Karpas-422 (cell line): ENCODE measurements at regions not wholly inside any gene's neighbourhood (a gene's known extent, or its start where the extent isn't known, plus 50 kb on each side); places are given as distances from the start of the nearest gene placed in this dataset.

ENCODE experiments used
- DNase-seq: peaks from one replicate; pipeline ENCODE4 v3.0.0-alpha.2; 2015
- H2AFZ ChIP-seq: fragments of 200-600 bp; sonication (generic); 2 replicates; pipeline ENCODE4 v1.6.1; 2014; ENCODE audit warnings: antibody characterized with exemption, low read length, mixed read lengths
- H3K27ac ChIP-seq: fragments of 200-600 bp; sonication (generic); 2 replicates; pipeline ENCODE4 v1.5.1; 2014; ENCODE audit warnings: mild to moderate bottlenecking, low read length, moderate library complexity
- H3K27me3 ChIP-seq: fragments of 200-600 bp; sonication (generic); 2 replicates; pipeline ENCODE4 v1.6.1; 2014; ENCODE audit warnings: low read length, mixed read lengths
- H3K36me3 ChIP-seq: fragments of 200-600 bp; sonication (generic); 2 replicates; pipeline ENCODE4 v1.6.1; 2014; ENCODE audit warnings: low read length, mixed read lengths; ENCODE audit not compliant: insufficient read depth
- H3K4me1 ChIP-seq: fragments of 200-600 bp; sonication (generic); 2 replicates; pipeline ENCODE4 v1.6.1; 2014; ENCODE audit warnings: mild to moderate bottlenecking, low read length, mixed read lengths
- H3K4me2 ChIP-seq: fragments of 200-600 bp; sonication (generic); 2 replicates; pipeline ENCODE4 v1.6.1; 2014; ENCODE audit warnings: low read length, low read depth, mild to moderate bottlenecking; ENCODE audit not compliant: poor library complexity, severe bottlenecking
- H3K4me3 ChIP-seq: fragments of 200-600 bp; sonication (generic); 2 replicates; pipeline ENCODE4 v1.5.1; 2014; ENCODE audit warnings: mild to moderate bottlenecking, antibody characterized with exemption, low read length, mixed read lengths
- H3K79me2 ChIP-seq: fragments of 200-600 bp; sonication (generic); 2 replicates; pipeline ENCODE4 v1.6.1; 2014; ENCODE audit warnings: mild to moderate bottlenecking, low read length, mixed read lengths
- H3K9ac ChIP-seq: fragments of 200-600 bp; sonication (generic); 2 replicates; pipeline ENCODE4 v1.6.0; 2014; ENCODE audit warnings: low read length
- H3K9me2 ChIP-seq: fragments of 200-600 bp; sonication (generic), shearing (Covaris generic); replicated peaks from 2 replicates; pipeline ENCODE4 v1.6.0; 2014; ENCODE audit warnings: mild to moderate bottlenecking, low read length, moderate library complexity; ENCODE audit not compliant: insufficient read depth
- H3K9me3 ChIP-seq: fragments of 300-700, 200-600 bp; sonication (generic); 2 replicates; pipeline ENCODE4 v1.6.1; 2014; ENCODE audit warnings: low read length, mixed read lengths
- H4K20me1 ChIP-seq: fragments of 200-600 bp; sonication (generic); 2 replicates; pipeline ENCODE4 v1.6.1; 2014; ENCODE audit warnings: mild to moderate bottlenecking, antibody characterized with exemption, low read length, low read depth; ENCODE audit not compliant: insufficient read depth

DNA sequence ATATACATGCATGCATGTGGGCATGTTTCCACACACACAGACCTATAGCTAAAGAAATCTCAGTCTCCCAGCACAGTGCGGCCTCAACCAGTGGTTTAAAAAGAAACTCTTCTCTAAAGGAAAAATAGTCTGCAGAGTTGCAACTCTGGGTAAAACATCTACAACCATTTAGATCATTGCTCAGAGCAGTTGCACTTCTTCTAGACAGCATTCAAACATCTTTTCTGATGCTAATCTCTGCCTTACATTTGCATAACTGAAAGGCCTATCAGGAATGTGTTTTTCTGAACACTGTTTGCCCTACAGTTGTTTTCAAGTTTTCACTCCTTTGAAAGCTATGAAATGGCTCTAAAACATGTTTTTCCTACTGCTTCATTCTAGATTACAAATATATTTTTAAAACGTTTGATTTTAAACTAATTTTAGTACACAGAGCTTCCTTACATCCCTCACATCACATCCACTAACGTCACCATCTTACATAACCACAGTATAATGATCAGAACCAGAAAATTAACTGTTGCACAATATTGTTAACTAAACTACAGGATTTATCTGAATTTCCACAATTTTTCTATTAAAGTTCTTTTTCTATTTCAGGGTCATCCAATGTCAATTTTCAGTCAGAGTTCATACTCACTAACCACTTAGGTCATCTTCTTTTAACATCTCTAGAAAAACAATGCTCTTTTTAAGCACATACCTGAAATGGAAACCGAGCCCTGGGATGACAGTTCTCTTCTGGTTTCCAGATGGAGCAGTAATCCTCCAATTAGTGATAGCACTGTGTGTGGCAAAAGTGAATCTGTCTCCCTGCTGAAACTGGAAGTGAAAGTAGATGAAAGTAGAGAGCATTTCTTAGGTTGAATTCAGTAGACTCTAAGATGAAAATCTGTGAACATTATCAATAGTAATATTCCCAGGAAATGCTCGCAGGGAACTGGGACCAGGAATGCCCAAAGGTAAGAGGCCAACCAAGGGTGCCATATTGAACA is 501.6 kb upstream of the GCFC2 start:
- no peak overlapping the region for H3K27ac ChIP-seq
- DNase-seq = no peak
- H3K27me3 ChIP-seq = no peaks in the 10 kb centered on the region
- no peak overlapping the region for H3K4me3 ChIP-seq
- H2AFZ ChIP-seq = no peak overlapping the region
- no peaks in the 10 kb centered on the region for H4K20me1 ChIP-seq
- H3K9me2 ChIP-seq = no peaks in the 10 kb centered on the region
- no peaks in the 10 kb centered on the region for H3K36me3 ChIP-seq
- no peak overlapping the region for H3K9ac ChIP-seq
- no peaks in the 10 kb centered on the region for H3K79me2 ChIP-seq
- H3K4me2 ChIP-seq = no peak overlapping the region
- H3K4me1 ChIP-seq = no peaks in the 10 kb centered on the region
- H3K9me3 ChIP-seq = peaks cover 29% of the 10 kb centered on the region

DNA sequence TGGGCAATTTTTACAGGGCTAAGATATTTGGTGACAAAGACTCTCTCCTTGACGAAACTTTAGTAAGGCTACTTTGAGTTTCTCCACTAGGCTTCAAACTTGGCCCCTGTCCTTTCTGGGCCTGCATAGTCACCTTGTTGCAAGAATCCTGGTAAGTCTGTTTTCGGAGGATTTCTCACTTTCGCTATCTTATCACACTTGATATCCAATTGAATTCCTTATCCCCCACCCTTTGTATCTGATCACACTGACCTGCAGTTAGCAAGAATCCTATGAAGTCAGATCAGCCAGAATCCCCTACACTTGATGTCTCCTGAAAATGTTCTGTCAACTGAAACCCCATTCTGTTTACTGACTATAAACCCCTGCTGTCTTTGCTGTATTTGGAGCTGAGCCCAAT is 499.8 kb upstream of the GCFC2 start:
- Histone ChIP-seq H3K27me3 (no peaks in the 10 kb centered on the region), H3K9ac (no peak overlapping the region), H3K79me2 (no peaks in the 10 kb centered on the region), H3K9me3 (peaks cover 16% of the 10 kb centered on the region), H2AFZ (no peak overlapping the region), H3K9me2 (no peaks in the 10 kb centered on the region), H3K4me2 (no peak overlapping the region), H3K4me3 (no peak overlapping the region), H4K20me1 (no peaks in the 10 kb centered on the region), H3K4me1 (no peaks in the 10 kb centered on the region), H3K27ac (no peak overlapping the region), H3K36me3 (no peaks in the 10 kb centered on the region)
- DNase-seq = no peak

DNA sequence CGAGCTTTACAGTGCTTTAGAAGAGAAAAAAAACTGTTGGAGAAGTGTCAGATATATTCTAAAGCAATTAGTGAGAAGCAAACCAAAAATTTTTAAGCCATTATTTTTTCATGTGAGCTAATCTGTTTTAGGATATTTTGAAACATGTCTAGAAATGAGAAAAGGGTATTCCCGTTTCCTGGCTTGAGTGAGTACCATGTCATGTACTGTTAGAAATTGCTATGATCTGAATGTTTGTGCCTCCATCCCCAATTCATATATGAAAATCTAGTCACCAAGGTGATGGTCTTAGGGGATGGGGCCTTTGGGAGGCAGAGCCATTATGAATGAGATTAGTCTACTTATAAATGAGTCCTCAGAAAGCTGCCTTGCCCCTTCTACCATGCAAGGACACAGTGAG is 493.3 kb upstream of the GCFC2 start:
- Histone ChIP-seq H3K9me2 (no peaks in the 10 kb centered on the region), H3K4me1 (no peaks in the 10 kb centered on the region)
- DNase-seq = no peak

DNA sequence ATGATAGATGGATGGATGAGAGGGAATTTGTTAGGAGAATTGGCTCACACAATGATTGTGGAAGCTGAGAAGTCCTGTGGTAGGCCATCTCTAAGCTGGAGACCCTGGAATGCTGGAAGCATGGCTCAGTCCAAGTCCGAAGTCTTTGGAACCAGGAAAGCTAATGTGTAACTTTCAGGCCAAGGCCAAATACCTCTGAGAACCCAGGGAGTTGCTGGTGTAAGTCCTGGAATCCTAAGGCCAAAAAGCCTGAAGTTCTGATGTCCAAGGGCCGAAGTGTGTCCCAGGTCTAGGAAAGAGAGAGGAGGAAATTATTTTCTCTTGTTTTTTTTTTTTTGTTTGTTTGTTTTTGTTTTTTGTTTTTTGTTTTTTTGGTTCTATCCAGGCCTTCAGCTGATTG is 492.2 kb upstream of the GCFC2 start:
- no peaks in the 10 kb centered on the region for H3K27me3 ChIP-seq
- no peak overlapping the region for H3K4me2 ChIP-seq
- H2AFZ ChIP-seq = no peak overlapping the region
- no peak overlapping the region for H3K27ac ChIP-seq
- no peak overlapping the region for H3K4me3 ChIP-seq
- no peaks in the 10 kb centered on the region for H3K9me2 ChIP-seq
- no peak for DNase-seq
- H3K9ac ChIP-seq = no peak overlapping the region
- H4K20me1 ChIP-seq = no peaks in the 10 kb centered on the region
- no peaks in the 10 kb centered on the region for H3K36me3 ChIP-seq
- no peaks in the 10 kb centered on the region for H3K79me2 ChIP-seq
- H3K9me3 ChIP-seq = no peaks in the 10 kb centered on the region
- no peaks in the 10 kb centered on the region for H3K4me1 ChIP-seq

More for the DNA sequence above, 493.3 kb upstream of the GCFC2 start:
- Histone ChIP-seq H3K79me2 (no peaks in the 10 kb centered on the region), H3K9me3 (no peaks in the 10 kb centered on the region), H3K9ac (no peak overlapping the region), H3K36me3 (no peaks in the 10 kb centered on the region), H3K4me2 (no peak overlapping the region), H3K4me3 (no peak overlapping the region), H2AFZ (no peak overlapping the region), H3K27ac (no peak overlapping the region), H3K27me3 (no peaks in the 10 kb centered on the region), H4K20me1 (no peaks in the 10 kb centered on the region)

DNA sequence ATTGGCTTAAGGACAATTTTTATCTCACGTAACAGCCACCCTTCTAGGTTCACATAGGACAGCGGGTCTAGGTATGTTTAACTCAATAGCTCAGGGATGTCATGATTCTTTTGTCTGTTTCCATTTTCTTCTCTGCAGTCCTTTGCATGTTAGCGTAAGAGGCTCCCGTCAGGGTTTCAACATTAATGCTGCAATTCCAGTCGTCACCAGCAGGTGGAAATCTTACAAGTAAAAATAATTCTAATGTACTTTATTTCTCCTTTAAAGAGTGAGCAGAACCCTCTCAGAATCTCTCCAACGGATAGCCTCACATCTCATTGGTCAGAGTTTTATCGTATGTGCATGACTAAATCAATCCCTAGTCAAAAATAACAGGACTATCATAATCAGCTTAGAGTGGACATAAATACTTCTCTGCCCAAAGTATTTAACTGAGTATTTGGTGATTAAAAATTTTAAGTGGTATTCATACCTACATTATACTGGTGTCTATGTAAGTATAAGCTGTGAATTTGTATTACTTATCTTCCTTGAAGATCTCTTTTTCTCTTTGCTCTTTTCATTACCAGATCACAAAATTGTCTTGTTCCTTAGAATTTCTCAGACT is 487.2 kb upstream of the GCFC2 start:
- Histone ChIP-seq H3K9ac (no peak overlapping the region), H3K9me2 (no peaks in the 10 kb centered on the region), H3K4me1 (no peaks in the 10 kb centered on the region), H3K4me2 (no peak overlapping the region), H3K79me2 (no peaks in the 10 kb centered on the region), H3K27ac (no peak overlapping the region), H2AFZ (no peak overlapping the region), H3K36me3 (no peaks in the 10 kb centered on the region), H3K9me3 (no peaks in the 10 kb centered on the region), H4K20me1 (no peaks in the 10 kb centered on the region), H3K4me3 (no peak overlapping the region), H3K27me3 (no peaks in the 10 kb centered on the region)
- DNase-seq = peak; percentile 93

DNA sequence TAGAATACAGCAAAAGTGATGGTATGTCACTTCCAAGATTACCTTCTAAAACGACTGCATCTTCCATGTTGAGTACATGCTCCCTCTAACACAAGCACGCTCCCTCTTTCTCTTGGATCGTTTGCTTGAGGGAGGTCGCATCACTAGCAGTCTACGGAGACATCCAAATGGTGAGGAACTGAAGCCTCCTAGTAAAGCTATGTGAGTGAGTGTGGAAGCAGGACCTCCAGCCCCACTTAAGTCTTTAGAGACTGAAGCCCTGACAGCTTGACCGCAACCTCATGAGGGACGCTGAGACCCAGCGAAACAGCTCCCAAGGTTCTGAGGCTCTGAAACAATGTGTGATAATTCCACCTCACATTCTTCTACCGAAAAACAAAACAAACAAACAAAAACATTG is 486.7 kb upstream of the GCFC2 start:
- H3K9me3 ChIP-seq = no peaks in the 10 kb centered on the region
- H3K27me3 ChIP-seq = no peaks in the 10 kb centered on the region
- H3K9ac ChIP-seq = no peak overlapping the region
- H3K4me1 ChIP-seq = no peaks in the 10 kb centered on the region
- no peaks in the 10 kb centered on the region for H3K36me3 ChIP-seq
- no peaks in the 10 kb centered on the region for H4K20me1 ChIP-seq
- no peak overlapping the region for H3K4me3 ChIP-seq
- no peak for DNase-seq
- H3K9me2 ChIP-seq = no peaks in the 10 kb centered on the region
- H2AFZ ChIP-seq = no peak overlapping the region
- no peak overlapping the region for H3K27ac ChIP-seq
- H3K4me2 ChIP-seq = no peak overlapping the region
- no peaks in the 10 kb centered on the region for H3K79me2 ChIP-seq

DNA sequence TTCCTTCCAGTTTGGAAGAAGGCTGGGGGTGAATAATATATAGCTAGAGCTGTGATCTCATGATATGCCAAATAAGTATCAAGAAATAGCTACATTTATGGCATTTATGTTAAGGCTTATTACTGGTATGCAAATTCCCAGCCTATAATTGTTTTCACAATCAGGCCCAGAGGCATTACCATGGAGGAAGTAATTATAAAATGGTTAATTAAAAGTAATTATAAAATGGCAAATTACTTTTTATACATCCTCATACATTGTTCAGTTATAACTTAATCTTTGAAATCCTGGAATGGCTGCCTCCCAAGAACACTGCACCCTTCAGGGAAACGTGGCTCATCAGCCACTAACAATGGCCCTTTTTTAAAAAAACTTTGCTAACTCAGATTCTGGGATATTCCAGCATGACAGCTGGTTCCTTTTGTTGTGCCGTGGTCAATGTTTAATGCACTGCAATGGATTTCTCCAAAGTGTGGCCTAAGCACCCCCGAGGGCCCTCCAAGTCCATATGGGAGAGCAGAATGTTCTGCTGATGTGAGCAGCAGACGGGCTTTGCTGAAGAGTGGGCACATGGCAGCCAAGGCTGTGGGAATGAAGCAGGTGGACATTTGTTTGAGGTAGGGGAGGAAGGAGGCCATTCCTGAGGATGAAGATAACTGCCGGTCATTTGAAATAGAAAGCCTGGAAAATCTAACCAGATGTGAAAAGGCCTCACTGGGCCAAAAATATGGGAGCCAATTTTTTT is 483.5 kb upstream of the GCFC2 start:
- Histone ChIP-seq H3K79me2 (no peaks in the 10 kb centered on the region), H3K9me3 (no peaks in the 10 kb centered on the region; the same call in 1 of the 2 replicates), H3K27ac (no peak overlapping the region), H3K4me3 (no peak overlapping the region), H4K20me1 (no peaks in the 10 kb centered on the region), H3K27me3 (no peaks in the 10 kb centered on the region), H3K36me3 (no peaks in the 10 kb centered on the region), H3K9me2 (no peaks in the 10 kb centered on the region), H3K4me2 (no peak overlapping the region), H2AFZ (no peak overlapping the region), H3K4me1 (no peaks in the 10 kb centered on the region), H3K9ac (no peak overlapping the region)
- DNase-seq = no peak

DNA sequence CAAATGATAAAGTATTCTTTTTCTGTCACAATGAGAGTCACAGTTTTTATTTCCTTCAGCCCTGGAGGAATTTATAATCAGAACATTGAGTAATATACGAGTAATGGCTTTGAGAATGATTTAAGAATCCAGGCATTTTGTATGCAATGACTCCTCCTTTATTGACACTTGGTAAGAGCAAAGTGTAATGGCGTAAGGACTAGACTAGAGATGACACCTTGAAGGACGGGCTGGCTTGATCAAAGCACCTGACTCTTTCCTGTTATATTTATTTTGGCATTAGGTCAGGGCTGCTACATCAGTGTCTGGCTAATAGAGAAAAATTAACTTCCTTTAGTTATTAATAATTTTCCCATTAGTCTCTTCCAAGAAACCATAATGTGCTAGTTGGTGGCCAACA is 482.4 kb upstream of the GCFC2 start:
- H3K4me2 ChIP-seq = no peak overlapping the region
- no peaks in the 10 kb centered on the region for H3K79me2 ChIP-seq
- no peaks in the 10 kb centered on the region for H4K20me1 ChIP-seq
- no peak overlapping the region for H3K4me3 ChIP-seq
- no peak overlapping the region for H2AFZ ChIP-seq
- H3K27me3 ChIP-seq = no peaks in the 10 kb centered on the region
- H3K9me3 ChIP-seq = peaks cover 3% of the 10 kb centered on the region; the same call in 1 of the 2 replicates
- H3K9me2 ChIP-seq = no peaks in the 10 kb centered on the region
- no peaks in the 10 kb centered on the region for H3K4me1 ChIP-seq
- DNase-seq = no peak
- H3K9ac ChIP-seq = no peak overlapping the region
- H3K27ac ChIP-seq = no peak overlapping the region
- no peaks in the 10 kb centered on the region for H3K36me3 ChIP-seq
